NCI-H2196 (cell line): ENCODE measurements at regions not wholly inside any gene's neighbourhood (a gene's known extent, or its start where the extent isn't known, plus 50 kb on each side); places are given as distances from the start of the nearest gene placed in this dataset.
"Not testable (repeated sequence)": the region's sequence is repeated elsewhere in the genome, so short reads cannot be mapped to it uniquely, and the experiment has no call there.

Experiments
- DNase-seq: peaks from one replicate; lab custom pipeline; 2025; ENCODE audit not compliant: unreplicated experiment; lab: John Stamatoyannopoulos, UW

- no peak for DNase-seq
Measured at GRCh38 chr4:115515366-115515765, 401.9 kb upstream of the NDST4 start.

- no peak for DNase-seq
Measured at GRCh38 chr4:115514675-115515074, 401.3 kb upstream of the NDST4 start.

- no peak for DNase-seq
Measured at GRCh38 chr4:115505326-115505725, 391.9 kb upstream of the NDST4 start.

GRCh38 chr4:115501656-115502055 lies 388.2 kb upstream of the NDST4 start:
- no peak for DNase-seq

- not testable (repeated sequence) for DNase-seq
Measured at GRCh38 chr4:115493770-115494169, 380.4 kb upstream of the NDST4 start.

- DNase-seq: no peak
Measured at GRCh38 chr4:115491686-115492085, 378.3 kb upstream of the NDST4 start.

GRCh38 chr4:115489279-115489678 lies 375.9 kb upstream of the NDST4 start:
- DNase-seq: no peak

GRCh38 chr4:115485402-115485801 lies 372.0 kb upstream of the NDST4 start:
- no peak for DNase-seq

- DNase-seq: no peak
Measured at GRCh38 chr4:115484479-115484878, 371.1 kb upstream of the NDST4 start.

GRCh38 chr4:115470763-115471162 lies 357.3 kb upstream of the NDST4 start:
- DNase-seq: no peak

GRCh38 chr4:115459301-115459700 lies 345.9 kb upstream of the NDST4 start:
- not testable (repeated sequence) for DNase-seq

GRCh38 chr4:115456231-115456630 lies 342.8 kb upstream of the NDST4 start:
- DNase-seq: no peak

GRCh38 chr4:115454228-115454627 lies 340.8 kb upstream of the NDST4 start:
- DNase-seq: no peak

- no peak for DNase-seq
Measured at GRCh38 chr4:115453416-115453815, 340.0 kb upstream of the NDST4 start.

- not testable (repeated sequence) for DNase-seq
Measured at GRCh38 chr4:115452229-115452628, 338.8 kb upstream of the NDST4 start.

GRCh38 chr4:115437739-115438138 lies 324.3 kb upstream of the NDST4 start:
- no peak for DNase-seq

GRCh38 chr4:115433491-115433890 lies 320.1 kb upstream of the NDST4 start:
- DNase-seq: no peak

- no peak for DNase-seq
Measured at GRCh38 chr4:115430024-115430423, 316.6 kb upstream of the NDST4 start.

- DNase-seq: no peak
Measured at GRCh38 chr4:115428455-115428854, 315.0 kb upstream of the NDST4 start.

GRCh38 chr4:115424852-115425251 lies 311.4 kb upstream of the NDST4 start:
- DNase-seq: no peak

GRCh38 chr4:115418635-115419396 lies 305.4 kb upstream of the NDST4 start:
- no peak for DNase-seq

- DNase-seq: no peak
Measured at GRCh38 chr4:115396034-115396433, 282.6 kb upstream of the NDST4 start.

GRCh38 chr4:115376866-115377265 lies 263.4 kb upstream of the NDST4 start:
- no peak for DNase-seq
